ENCODE measurements at regions not wholly inside any gene's neighbourhood (a gene's known extent, or its start where the extent isn't known, plus 50 kb on each side); places are given as distances from the start of the nearest gene placed in this dataset.
"Not testable (repeated sequence)": the region's sequence is repeated elsewhere in the genome, so short reads cannot be mapped to it uniquely, and the experiment has no call there.

- no peak for DNase-seq
Measured at GRCh38 chr7:46607176-46607575, 686.1 kb upstream of the IGFBP3 start.

GRCh38 chr7:46606761-46607160 is 685.7 kb upstream of the IGFBP3 start:
- DNase-seq = no peak

GRCh38 chr7:46604241-46604661 is 683.2 kb upstream of the IGFBP3 start:
- DNase-seq = no peak

- no peak for DNase-seq
Measured at GRCh38 chr7:46603780-46604179, 682.7 kb upstream of the IGFBP3 start.

- DNase-seq = no peak
Measured at GRCh38 chr7:46603296-46603752, 682.3 kb upstream of the IGFBP3 start.

- no peak for DNase-seq
Measured at GRCh38 chr7:46600340-46600739, 679.3 kb upstream of the IGFBP3 start.

GRCh38 chr7:46594831-46595230 is 673.8 kb upstream of the IGFBP3 start:
- DNase-seq = not testable (repeated sequence)

GRCh38 chr7:46590918-46591905 is 670.1 kb upstream of the IGFBP3 start:
- not testable (repeated sequence) for DNase-seq

GRCh38 chr7:46589286-46589685 is 668.2 kb upstream of the IGFBP3 start:
- no peak for DNase-seq

GRCh38 chr7:46586406-46586805 is 665.3 kb upstream of the IGFBP3 start:
- DNase-seq = no peak

GRCh38 chr7:46583656-46584055 is 662.6 kb upstream of the IGFBP3 start:
- no peak for DNase-seq

GRCh38 chr7:46581268-46581667 is 660.2 kb upstream of the IGFBP3 start:
- DNase-seq = no peak

- no peak for DNase-seq
Measured at GRCh38 chr7:46580766-46581165, 659.7 kb upstream of the IGFBP3 start.

GRCh38 chr7:46577394-46577793 is 656.3 kb upstream of the IGFBP3 start:
- DNase-seq = no peak

GRCh38 chr7:46576950-46577349 is 655.9 kb upstream of the IGFBP3 start:
- no peak for DNase-seq

- no peak for DNase-seq
Measured at GRCh38 chr7:46572691-46573090, 651.6 kb upstream of the IGFBP3 start.

GRCh38 chr7:46571996-46572395 is 650.9 kb upstream of the IGFBP3 start:
- DNase-seq = no peak

- no peak for DNase-seq
Measured at GRCh38 chr7:46569133-46569465, 648.0 kb upstream of the IGFBP3 start.

- DNase-seq = no peak
Measured at GRCh38 chr7:46568420-46569132, 647.5 kb upstream of the IGFBP3 start.

GRCh38 chr7:46567858-46568257 is 646.8 kb upstream of the IGFBP3 start:
- no peak for DNase-seq

GRCh38 chr7:46566097-46566774 is 645.2 kb upstream of the IGFBP3 start:
- no peak for DNase-seq

GRCh38 chr7:46565253-46566096 is 644.4 kb upstream of the IGFBP3 start:
- DNase-seq = no peak

All from NCI-H345 (cell line).